ENCODE measurements at regions not wholly inside any gene's neighbourhood (a gene's known extent, or its start where the extent isn't known, plus 50 kb on each side); places are given as distances from the start of the nearest gene placed in this dataset.

- DNase-seq, result no peak
Observed at GRCh38 chr10:110355141-110355831, 50.6 kb upstream of the SMNDC1 start.

GRCh38 chr10:110355922-110356627 is 51.4 kb upstream of the SMNDC1 start:
- DNase-seq, result no peak

GRCh38 chr10:110356628-110357245 is 52.0 kb upstream of the SMNDC1 start:
- DNase-seq, result no peak

- no peak for DNase-seq
Observed at GRCh38 chr10:110357252-110357780, 52.6 kb upstream of the SMNDC1 start.

GRCh38 chr10:110357871-110358270 is 53.2 kb upstream of the SMNDC1 start:
- DNase-seq, result no peak

- no peak for DNase-seq
Observed at GRCh38 chr10:110358278-110358677, 53.6 kb upstream of the SMNDC1 start.

GRCh38 chr10:110358869-110359629 is 54.3 kb upstream of the SMNDC1 start:
- peak in 1 of 2 experiments; percentile 50 for DNase-seq

- DNase-seq, result no peak
Observed at GRCh38 chr10:110360857-110361474, 56.2 kb upstream of the SMNDC1 start.

GRCh38 chr10:110361800-110362456 is 57.2 kb upstream of the SMNDC1 start:
- no peak for DNase-seq

- peak; percentile 70 to 85 for DNase-seq
Observed at GRCh38 chr10:110363572-110364411, 59.1 kb upstream of the SMNDC1 start.

- DNase-seq, result peak in 1 of 2 experiments; percentile 37
Observed at GRCh38 chr10:110364531-110364937, 59.8 kb upstream of the SMNDC1 start.

- peak in 1 of 2 experiments; percentile 13 for DNase-seq
Observed at GRCh38 chr10:110365356-110366143, 60.8 kb upstream of the SMNDC1 start.

- DNase-seq, result no peak
Observed at GRCh38 chr10:110366635-110367034, 61.9 kb upstream of the SMNDC1 start.

- DNase-seq, result no peak
Observed at GRCh38 chr10:110368002-110368401, 63.3 kb upstream of the SMNDC1 start.

- peak in 1 of 2 experiments; percentile 2 for DNase-seq
Observed at GRCh38 chr10:110368556-110368955, 63.8 kb upstream of the SMNDC1 start.

GRCh38 chr10:110370006-110370405 is 65.3 kb upstream of the SMNDC1 start:
- DNase-seq, result no peak

- no peak for DNase-seq
Observed at GRCh38 chr10:110372656-110373055, 67.9 kb upstream of the SMNDC1 start.

GRCh38 chr10:110373059-110373458 is 68.3 kb upstream of the SMNDC1 start:
- DNase-seq, result no peak

- no peak for DNase-seq
Observed at GRCh38 chr10:110373857-110374654, 69.3 kb upstream of the SMNDC1 start.
